ENCODE measurements at regions not wholly inside any gene's neighbourhood (a gene's known extent, or its start where the extent isn't known, plus 50 kb on each side); places are given as distances from the start of the nearest gene placed in this dataset.

DNA sequence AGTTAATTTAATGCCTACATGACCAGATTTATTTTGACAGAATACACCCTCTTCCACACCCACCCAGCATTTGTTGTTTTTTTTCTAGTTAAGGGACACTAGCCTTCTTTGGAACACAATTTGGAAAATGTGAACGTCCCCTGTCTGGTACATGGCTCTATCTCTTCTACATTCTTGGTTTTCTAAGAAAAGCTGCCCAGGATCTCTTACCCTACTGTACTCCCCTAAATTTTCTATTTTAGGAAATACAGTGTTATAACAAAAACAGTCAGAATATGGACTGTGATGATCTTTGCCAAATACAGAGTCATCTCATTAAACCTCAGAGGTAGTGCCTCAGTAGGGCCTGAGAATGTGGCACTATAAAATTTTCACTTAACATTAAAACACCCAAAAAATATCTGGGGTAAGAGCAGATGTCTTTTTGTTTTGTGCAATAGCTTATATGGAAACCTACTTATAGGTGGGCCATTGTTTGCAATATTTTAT is 93.1 kb upstream of the SPON1 start:
- DNase-seq (ENCODE audit: low spot score) = no peak

DNA sequence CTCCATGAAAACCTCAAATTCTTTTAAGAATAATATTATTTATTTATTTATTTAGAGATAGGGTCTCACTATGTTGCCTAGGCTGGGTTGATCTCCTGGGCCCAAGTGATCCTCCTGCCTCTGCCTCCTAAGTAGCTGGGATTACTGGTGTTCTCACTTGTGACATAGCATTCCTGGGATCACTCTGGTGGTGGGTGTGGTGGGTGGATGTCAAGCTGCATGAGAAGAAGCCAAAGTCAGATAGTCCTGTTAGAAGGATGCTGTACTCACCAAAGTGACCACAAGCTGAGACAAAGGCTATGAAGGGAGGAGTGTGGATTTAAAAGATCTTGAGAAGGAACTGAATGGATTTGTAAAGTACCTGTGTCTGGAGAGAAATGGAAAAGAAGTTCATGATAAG is 87.9 kb upstream of the SPON1 start:
- DNase-seq (ENCODE audit: low spot score) = no peak

DNA sequence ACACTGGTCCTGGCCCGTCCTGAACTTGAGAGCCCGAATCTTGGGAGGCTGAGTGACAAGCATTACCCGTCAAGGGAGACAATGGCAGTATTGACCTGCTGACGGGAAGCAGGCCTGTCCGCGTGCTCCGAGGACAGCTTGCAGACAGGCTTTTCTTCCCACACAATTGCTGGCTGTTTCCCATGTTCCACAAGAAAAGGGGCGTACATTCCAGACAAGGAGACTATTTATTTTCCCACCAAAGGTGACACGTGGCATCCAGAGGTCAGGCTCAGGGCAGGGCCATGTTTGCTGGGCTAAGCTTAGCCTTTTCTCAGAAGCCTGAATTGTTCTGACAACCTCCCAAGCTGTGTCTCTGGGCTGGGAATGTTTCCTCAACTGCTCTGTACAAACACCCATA is 86.9 kb upstream of the SPON1 start:
- DNase-seq (ENCODE audit: low spot score) = no peak

DNA sequence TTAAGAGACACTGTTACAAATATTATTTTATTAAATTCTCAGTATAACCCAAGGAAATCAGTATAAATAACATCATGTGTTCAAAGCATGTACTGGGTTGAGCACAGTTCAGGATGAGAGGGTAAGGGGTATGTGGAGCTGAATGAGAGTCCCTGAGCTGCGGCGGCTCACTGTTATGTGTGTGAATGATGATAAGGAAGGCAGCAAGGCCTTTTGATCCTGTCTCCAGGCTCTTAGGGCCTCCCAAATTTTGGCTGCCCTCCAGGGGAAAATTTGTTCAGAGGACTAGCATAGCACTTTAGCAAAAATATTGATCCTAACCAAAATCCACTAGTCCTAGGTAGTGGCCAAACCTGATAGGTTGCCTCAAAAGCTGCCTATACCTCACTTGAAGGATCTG is 86.1 kb upstream of the SPON1 start:
- no peak for DNase-seq (ENCODE audit: low spot score)

DNA sequence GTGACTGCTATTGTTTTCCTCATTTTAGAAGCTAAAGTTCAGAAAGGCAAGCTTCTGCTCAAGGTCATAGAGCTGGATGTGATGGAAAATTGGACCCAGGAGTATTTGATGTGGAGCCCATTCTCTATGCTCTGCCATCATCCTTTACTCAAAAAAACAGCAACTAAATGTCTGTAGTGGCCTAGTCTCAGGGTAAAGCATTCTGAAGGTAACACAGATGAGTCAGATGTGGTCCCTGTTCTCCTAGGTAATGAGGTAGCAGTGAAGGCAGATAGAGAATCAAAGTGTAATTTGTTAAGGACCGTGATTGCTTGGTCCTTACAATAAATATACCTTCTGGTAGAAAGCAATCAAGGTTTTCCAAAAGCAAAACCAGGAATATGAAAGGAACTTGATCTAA is 84.4 kb upstream of the SPON1 start:
- DNase-seq (ENCODE audit: low spot score) = no peak

DNA sequence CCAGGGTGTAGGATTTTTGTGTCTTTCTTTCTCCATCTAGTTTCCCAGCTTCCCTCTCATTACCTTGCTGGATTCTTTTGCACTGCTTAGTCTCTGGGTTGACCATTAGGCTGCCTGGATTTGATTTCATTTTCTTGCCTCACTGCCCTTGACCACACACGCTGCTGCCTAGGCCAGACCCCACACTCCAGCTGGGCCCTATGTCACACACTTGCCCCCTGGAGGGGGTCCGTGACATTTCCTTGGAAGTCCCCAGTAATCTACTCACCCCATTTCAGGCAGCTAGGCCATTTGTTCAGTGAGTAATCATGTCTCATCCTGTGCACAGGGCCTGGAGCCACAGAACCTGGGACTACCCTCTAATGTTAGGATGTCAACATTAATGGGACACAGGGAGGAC is 81.9 kb upstream of the SPON1 start:
- no peak for DNase-seq (ENCODE audit: low spot score)

DNA sequence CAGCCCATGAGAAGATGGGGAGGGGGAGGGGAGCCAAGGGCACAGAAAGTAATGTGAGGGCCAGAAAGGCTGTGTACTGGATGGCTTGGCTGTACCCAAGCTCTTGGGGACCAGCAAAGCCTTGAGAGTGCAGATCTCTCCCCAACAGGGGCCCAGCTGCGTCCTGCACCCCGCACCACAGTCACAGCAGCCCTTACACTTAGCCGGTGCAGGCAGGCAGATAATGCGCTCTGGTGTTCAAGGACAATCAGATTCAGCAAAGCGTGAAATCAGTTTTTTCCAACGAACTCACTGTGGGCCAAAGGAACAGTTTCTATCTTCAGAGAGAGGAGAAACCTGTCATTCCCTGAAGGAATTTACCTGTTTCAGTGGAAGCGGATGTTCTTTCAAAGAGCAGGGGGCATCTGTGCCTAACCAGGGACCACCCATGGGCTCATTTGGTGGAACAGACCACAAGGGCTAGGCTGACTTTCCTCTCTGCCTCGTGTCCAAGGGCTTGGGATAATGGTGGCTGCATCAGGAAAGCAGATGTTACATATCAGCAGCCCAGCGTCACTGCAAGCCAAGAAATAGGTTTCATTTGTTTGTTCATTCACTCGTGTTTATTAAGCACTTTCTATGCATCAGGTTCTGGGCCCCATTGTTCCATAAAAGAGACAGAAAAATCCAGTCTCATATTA is 81.2 kb upstream of the SPON1 start:
- DNase-seq (ENCODE audit: low spot score) = no peak

DNA sequence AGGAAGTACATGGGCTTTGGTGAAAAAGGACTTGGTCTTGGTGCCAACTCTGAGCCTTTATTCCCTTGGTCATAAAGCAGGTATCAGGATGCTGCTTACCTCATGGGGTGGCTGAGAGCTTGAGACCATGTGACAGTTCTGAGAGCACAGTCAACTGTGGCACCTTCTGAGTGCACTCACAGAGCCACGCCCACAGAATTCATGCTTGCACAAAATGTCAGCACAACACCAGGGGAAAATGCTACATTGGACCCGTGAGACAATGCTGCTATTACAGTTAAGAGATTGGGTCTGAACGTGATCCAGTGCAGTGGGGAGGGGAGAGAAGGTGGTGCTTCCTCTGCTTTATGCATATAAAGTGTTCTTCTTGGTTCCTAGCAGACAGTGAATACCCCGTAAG is 79.5 kb upstream of the SPON1 start:
- no peak for DNase-seq (ENCODE audit: low spot score)

DNA sequence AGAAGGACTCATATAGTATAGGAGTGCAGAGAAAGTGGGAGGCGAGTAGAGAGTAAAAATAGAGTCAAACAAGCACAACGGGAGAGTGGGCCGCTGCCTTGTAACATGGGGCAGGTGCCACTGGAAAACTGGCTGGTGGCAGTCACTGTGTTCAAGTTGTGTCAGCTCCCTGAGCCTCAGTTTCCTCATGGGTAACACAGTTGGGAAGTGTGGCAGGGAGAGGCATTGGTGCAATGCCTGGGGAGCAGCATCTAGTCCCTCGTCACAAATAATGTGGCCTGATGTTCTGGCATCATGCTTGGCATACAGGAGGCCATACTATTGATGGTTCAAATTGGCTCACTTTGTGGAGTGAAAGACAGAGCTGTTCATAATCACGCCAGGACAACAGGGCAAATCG is 78.9 kb upstream of the SPON1 start:
- no peak for DNase-seq (ENCODE audit: low spot score)

DNA sequence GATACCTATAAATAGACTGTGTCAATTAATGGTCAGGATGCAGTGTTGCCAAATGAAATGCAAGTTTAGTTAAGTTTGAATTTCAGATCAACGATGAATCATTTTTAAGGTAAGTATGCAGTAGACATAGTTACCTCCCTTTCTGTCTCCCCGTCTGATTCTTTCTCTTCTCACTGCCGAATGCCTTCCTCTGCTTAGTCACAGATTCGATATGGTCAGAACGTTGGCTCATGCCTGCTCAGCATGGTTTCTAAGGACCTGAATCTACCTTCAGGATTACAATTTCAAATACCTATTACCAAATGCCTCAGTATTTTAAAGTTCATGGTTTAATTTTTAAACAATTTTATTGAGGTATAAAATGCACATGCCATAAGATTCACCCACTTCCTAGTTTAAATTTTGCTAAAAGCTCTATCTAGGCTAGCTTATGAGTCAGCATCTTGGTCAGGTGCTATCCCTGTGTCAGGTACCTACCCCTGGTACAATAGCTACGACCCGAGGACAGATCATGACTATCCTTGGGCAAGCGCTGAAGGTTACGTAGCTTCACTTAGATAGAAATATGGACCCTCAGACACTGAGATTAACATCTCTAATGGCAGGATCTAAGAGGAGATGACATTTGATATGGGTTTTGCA is 78.2 kb upstream of the SPON1 start:
- DNase-seq (ENCODE audit: low spot score) = no peak

DNA sequence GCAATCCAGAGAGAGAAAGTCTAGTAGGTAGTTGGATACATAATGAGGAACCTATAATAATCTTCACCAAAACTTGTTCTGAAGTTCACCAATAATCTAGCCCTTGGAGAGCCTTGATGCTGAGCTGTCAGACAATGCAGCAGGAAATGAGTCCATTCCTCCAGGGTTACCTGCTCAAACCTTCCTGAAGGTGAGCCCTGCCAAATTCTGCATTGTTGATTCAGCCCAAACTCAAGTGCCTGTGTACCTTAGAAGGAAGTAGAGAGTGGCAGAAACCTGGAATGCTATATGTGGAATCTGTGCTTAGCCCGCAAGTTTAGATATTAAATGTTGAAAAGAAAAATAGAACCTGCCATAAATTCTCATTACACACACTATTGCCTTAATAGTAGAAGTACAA is 77.4 kb upstream of the SPON1 start:
- DNase-seq (ENCODE audit: low spot score) = no peak

DNA sequence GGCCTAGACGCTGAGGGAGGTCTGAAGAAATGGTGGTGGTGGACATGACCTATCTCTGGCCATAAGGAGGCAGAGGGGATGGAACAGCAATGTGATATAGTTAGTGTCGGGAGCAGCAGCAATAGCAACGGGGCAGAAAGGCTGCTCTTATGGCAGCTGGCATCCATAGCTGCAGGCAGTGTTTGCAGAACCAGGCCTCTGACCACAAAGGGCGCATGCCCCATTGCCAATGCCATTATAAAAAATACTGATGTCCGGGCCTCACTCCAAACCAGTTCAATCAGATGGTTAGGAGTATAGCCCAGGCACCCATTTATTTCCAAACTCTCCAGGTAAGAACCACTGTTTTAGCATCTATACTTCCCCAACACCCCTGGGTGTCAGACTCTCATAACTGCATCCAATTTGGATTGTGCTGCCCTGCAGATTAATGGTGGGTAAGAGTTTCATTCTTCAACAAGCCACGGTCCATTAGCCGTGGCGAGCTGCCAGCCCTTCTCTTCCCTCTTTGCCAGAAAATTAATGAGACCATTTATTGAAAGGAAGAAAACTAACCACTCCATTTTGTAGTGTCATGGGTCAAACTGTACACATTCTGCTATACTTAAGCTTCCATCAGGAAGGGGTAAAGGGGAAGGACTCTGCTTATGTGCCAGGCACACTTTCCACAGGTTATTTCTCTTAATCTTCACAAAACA is 72.8 kb upstream of the SPON1 start:
- DNase-seq (ENCODE audit: low spot score) = no peak

DNA sequence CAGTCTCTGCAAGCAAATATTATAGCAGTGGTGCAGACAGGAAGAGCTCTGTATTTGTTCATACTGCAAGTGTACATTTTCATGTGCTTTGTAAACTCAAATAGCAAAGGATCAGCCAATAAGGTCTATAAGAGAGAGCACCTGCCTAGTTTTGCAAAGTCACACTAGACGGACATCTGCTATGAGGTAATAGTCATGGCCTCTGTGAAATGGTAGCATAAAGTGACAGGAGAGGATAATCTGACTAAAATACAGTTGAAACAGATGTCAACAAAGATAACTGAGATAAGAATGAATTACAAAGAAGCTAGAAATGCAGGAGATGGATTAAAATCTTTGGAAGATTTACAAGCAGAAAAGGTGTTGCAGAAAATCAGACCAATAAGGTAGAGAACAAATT is 70.6 kb upstream of the SPON1 start:
- DNase-seq (ENCODE audit: low spot score) = no peak

DNA sequence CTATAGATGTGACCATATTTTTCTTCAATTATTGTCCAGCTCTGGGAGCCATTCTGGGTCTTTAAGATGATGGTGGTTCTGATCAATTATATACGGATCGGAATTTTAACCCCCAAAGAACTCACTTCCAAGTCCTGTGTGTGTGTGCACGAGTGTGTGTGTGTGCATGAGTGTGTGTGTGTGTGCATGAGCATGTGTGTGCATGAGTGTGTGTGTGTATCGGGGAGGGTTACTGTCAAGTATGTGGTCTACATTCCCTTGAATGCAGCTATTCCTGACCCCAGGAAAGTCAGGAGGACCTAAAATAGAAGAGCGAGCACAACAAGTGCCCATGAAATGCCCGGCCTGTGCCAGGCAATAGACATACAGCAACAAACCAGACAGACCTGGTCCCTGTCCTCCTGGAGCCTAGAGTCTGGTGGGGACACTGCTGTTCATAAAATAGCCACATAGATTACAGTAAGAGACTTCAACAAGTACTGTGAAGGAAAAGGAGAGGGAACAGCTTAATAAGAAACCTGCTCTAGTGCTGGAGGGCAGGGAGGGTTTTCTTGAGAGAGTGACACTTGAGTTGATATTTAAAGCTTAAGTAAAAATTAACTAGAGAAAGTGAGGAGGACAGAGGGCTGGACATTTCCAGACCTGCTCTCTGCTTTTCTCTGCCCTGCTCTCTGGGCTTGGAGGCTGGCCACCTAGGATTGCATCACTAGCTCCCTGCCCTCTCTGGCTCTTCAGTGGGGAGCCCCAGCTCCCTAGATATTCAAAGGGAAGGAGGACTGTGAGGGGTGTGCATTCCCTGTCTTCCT is 66.1 kb upstream of the SPON1 start:
- no peak for DNase-seq (ENCODE audit: low spot score)

DNA sequence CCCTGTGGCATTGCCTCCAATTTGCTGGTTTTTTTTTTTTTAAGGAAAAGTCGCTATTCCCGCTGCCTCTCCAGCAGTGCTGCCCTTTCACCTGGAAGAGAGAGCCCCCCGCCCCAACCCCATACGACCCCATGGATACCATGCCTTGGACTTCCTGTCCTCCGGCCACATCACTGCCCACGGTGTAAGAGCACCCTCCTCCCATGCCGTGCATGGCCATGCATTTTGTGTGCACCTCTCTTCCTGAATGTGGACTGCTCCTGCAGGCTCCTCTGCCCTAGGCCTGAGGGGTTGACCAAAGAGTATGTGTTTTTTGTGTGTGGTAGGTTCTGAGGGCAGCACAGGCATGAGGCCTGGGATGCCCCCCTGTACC is 65.6 kb upstream of the SPON1 start:
- DNase-seq (ENCODE audit: low spot score) = no peak

DNA sequence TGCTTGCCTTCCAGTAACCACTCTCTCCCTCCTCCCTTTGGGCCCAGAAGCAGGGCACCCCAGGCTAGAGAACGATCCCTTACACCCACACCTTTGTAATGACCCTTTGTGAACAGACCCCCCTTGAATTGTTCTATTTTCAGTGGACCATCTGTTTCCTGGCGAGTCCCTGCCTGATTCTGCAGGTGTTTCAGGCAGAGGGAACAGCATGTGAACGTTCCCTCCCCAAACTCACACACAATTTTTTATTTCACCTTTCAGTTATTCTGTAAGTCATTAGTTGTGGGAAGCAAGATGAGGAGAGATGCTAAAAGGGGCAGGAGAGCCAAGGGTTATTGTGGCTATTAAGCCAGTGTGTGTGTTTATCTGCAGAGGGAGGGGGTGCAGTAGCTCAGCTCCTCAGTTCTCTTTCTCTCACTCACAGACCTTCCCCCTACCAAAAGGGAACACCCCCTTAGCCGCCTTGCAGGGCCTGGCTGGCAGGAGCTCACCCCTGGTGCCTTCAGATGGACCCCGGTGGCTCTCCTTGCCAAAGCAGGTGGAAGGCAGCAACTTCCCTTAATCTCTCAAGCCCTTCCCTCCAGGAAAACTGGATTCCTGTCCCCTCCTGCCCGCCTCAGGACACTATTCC is 64.8 kb upstream of the SPON1 start:
- no peak for DNase-seq (ENCODE audit: low spot score)

DNA sequence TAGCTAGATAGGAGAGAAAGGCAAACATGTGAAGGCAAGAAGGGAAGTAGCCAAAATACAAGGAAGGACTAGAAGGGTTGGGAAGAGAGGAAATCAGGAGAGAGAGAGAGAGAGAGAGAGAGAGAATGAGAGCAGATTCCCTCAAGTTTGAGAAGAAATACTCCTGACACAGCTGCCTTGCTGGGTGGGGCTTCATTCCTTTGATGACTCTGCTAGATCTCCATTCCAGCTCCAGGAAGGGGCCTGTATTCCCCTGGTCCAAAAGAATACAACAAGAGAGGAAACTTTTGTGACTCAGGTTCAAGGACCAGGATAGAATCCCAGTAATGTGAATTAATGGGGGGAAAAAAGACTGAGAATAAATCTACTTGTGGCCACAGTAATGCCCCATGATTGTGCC is 62.9 kb upstream of the SPON1 start:
- no peak for DNase-seq (ENCODE audit: low spot score)

DNA sequence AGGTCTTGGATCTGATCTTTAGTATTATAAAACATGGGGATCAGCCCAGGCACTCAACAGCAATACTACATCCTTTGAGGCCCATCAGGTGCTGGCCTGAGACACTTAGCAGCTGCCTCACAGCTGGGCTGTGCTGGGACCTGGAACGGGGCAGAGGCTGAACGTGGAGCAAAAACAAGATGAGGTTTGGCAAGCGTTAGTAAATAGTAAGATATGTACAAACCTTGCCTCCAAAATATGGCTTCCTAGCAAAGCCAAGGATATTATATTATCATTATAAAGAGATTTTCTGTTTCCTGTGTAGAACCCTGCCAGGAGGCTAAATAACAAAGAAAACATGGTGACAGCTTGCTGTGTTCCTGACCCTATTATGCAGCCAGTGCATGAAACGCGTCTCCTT is 60.0 kb upstream of the SPON1 start:
- DNase-seq (ENCODE audit: low spot score) = no peak

DNA sequence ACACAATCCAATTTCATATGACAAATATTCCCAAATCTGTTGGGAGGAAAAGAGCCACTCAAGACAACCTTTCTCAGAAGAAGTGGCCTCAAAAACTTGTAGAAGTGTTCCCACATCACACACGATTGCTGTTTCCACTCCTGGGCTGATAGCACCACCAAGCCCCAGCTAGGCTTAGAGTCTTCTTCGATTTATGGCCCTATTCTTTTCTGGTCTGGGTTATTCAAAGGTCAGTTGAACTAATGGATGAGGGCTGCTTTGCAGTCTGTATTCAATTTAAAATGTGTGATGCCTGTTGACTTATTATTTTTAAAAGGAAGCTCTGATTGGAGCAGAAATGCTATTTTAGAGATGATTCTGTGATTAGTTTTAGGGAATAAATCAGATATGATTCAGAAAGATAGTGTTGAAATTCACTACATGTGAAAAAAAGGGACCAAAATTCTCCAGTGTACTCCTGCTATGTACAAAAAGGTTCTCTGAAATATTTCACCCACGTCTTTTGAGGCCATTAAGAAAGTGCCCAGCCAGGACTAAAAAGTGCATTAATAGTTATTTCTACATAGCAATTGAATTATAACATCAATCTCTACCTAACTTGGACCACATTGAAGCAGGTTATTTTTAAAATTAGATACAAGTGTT is 57.3 kb upstream of the SPON1 start:
- DNase-seq (ENCODE audit: low spot score) = no peak

DNA sequence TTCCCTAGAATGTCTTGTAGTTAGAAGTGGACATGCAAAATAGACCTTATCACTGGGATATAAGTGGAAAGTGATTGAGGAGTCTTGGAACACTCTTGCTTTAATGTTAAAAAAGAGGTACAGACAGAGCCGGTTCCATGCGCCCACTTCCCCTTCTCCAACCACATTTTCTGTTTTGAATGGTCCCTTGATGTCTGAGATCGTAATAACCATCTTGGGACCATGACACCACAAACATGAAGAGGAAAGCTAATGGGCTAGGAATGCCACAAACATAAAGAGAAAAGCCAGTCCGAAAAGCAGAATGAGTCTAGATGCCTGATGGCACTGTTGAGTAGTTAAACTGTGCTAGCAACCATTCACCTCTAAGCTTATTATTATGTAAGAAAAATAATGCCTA is 54.8 kb upstream of the SPON1 start:
- DNase-seq (ENCODE audit: low spot score) = no peak

DNA sequence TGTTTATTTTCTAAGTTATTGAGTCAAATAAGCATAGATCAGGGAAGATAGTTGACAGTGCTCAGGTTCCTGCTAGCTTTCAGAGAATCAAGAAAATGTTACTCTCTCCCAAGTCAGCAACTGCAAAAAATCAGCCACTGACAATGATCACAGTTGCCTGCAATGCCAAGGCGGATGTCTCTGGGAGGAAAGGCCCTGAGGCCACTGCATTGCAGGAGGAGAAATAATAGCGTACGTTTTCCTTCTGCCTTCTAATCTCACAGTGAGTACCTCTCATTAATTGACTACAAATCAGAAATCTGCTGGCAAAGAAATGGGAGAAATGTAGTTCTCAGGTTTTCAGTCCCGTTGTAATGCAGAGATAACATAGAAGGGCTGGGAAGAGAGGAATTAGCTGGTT is 54.0 kb upstream of the SPON1 start:
- no peak for DNase-seq (ENCODE audit: low spot score)

Measured in CD4-positive, alpha-beta T cell treated with Interleukin-15 for 4 hours (primary cell).